ENCODE measurements at regions not wholly inside any gene's neighbourhood (a gene's known extent, or its start where the extent isn't known, plus 50 kb on each side); places are given as distances from the start of the nearest gene placed in this dataset.

DNA sequence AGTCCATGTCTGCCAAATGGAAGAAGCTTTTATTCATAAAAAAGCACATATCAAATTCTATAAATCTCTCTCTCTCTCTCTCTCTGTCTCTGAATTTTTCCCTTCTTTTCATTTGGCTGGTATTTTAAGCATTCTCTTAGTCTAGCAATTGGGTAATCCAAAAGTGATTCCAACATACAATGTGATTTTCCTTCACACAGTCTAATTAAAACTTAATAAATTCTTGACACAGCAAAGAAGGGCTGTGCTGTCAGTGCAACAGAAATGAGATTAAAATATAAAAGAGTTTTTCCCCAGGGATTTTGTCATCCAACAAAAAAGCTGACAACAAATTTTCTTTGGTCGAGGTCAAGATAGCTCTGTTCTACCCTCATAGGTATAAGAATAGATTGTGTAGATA, 216.9 kb downstream of the CENPC start:
- H4K20me1 ChIP-seq (ENCODE audit: insufficient read depth, low read length) = no peaks in the 10 kb centered on the region
- no peak for DNase-seq (ENCODE audit: low spot score)
- H3K27ac ChIP-seq (ENCODE audit: extremely low read length, insufficient read depth, low read length) = no peak overlapping the region
- in situ Hi-C loops (cut with HindIII; ENCODE audit: extremely low pct_ligation_motif_present, low pct_unique_long_range_greater_than_20kb) = loop anchor here (10.0 kb wide), 1 partner anchor 224 kb away; no protein-coding TSS in a partner anchor
- ChIA-PET CTCF (ENCODE audit: low intra/inter-chr PET ratio, low total read pairs) (interaction anchor here (1.7 to 3.1 kb wide), 2 partner anchors 206 to 241 kb away, joined by 3 to 22 read pairs; no protein-coding TSS in a partner anchor), POLR2A (no interaction called here)
- H3K79me2 ChIP-seq (ENCODE audit: insufficient read depth, low read length) = no peaks in the 10 kb centered on the region
- 0% methylated on average over 1 of the region's 1 CpG for WGBS (ENCODE audit: low lambda C conversion rate)
- no peaks in the 10 kb centered on the region for H3K27me3 ChIP-seq (ENCODE audit: control insufficient read depth in 1 of 2, insufficient read depth in 2 of 2, low read length in 2 of 2)
- H3K9me3 ChIP-seq (ENCODE audit: low read length) = no peaks in the 10 kb centered on the region
- no peaks in the 10 kb centered on the region for H3K36me3 ChIP-seq (replicated peaks in 1 of 2; ENCODE audit: control insufficient read depth in 1 of 2, insufficient read depth in 2 of 2, low read length in 2 of 2)
- no peak overlapping the region for H2AFZ ChIP-seq (ENCODE audit: low read length)
- BruUV-seq (replicated peaks) = no TSS peak
- FAIRE-seq = no peak
- no peak for ATAC-seq
- TF ChIP-seq GTF2F1 (IDR thresholded peaks at IDR 0.05; ENCODE audit: low read length) (no peak), CREM (IDR thresholded peaks at IDR 0.05) (no peak), CREM (CRISPR knock-in tag; IDR thresholded peaks at IDR 0.05) (no peak), HCFC1 (IDR thresholded peaks at IDR 0.05; ENCODE audit: low read depth, low read length) (no peak), PTBP1 (IDR thresholded peaks at IDR 0.05; ENCODE audit: low read depth, low read length, poor library complexity, severe bottlenecking) (no peak), ZFP41 (CRISPR knock-in tag; IDR thresholded peaks at IDR 0.05; ENCODE audit: borderline replicate concordance) (no peak), ZNF329 (CRISPR knock-in tag; IDR thresholded peaks at IDR 0.05; ENCODE audit: low read depth) (no peak), SRSF1 (optimal IDR thresholded peaks at IDR 0.05; ENCODE audit: low read depth, low read length) (no peak), POLR2AphosphoS5 (IDR thresholded peaks at IDR 0.05; ENCODE audit: low read depth, low read length) (no peak), GATA4 (IDR thresholded peaks at IDR 0.05; ENCODE audit: borderline replicate concordance, low read depth) (no peak), ZNF549 (CRISPR knock-in tag; IDR thresholded peaks at IDR 0.05) (no peak)
- TF ChIP-seq, protein P1, sequence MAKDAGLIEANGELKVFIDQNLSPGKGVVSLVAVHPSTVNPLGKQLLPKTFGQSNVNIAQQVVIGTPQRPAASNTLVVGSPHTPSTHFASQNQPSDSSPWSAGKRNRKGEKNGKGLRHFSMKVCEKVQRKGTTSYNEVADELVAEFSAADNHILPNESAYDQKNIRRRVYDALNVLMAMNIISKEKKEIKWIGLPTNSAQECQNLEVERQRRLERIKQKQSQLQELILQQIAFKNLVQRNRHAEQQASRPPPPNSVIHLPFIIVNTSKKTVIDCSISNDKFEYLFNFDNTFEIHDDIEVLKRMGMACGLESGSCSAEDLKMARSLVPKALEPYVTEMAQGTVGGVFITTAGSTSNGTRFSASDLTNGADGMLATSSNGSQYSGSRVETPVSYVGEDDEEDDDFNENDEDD (CRISPR knock-in tag; IDR thresholded peaks at IDR 0.05; ENCODE audit: borderline replicate concordance) = no peak
- TF ChIP-seq, protein P2, sequence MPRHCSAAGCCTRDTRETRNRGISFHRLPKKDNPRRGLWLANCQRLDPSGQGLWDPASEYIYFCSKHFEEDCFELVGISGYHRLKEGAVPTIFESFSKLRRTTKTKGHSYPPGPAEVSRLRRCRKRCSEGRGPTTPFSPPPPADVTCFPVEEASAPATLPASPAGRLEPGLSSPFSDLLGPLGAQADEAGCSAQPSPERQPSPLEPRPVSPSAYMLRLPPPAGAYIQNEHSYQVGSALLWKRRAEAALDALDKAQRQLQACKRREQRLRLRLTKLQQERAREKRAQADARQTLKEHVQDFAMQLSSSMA (CRISPR knock-in tag; IDR thresholded peaks at IDR 0.05) = no peak
- TF ChIP-seq, protein P3, sequence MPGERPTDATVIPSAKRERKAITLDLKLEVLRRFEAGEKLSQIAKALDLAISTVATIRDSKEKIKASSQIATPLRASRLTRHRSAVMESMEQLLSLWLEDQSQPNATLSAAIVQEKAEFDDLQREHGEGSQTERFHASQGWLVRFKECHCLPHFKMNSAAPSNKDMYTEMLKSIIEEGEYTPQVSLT (CRISPR knock-in tag; IDR thresholded peaks at IDR 0.05; ENCODE audit: borderline replicate concordance, low read depth) = no peak
- TF ChIP-seq, protein P4, sequence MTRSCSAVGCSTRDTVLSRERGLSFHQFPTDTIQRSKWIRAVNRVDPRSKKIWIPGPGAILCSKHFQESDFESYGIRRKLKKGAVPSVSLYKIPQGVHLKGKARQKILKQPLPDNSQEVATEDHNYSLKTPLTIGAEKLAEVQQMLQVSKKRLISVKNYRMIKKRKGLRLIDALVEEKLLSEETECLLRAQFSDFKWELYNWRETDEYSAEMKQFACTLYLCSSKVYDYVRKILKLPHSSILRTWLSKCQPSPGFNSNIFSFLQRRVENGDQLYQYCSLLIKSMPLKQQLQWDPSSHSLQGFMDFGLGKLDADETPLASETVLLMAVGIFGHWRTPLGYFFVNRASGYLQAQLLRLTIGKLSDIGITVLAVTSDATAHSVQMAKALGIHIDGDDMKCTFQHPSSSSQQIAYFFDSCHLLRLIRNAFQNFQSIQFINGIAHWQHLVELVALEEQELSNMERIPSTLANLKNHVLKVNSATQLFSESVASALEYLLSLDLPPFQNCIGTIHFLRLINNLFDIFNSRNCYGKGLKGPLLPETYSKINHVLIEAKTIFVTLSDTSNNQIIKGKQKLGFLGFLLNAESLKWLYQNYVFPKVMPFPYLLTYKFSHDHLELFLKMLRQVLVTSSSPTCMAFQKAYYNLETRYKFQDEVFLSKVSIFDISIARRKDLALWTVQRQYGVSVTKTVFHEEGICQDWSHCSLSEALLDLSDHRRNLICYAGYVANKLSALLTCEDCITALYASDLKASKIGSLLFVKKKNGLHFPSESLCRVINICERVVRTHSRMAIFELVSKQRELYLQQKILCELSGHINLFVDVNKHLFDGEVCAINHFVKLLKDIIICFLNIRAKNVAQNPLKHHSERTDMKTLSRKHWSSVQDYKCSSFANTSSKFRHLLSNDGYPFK (CRISPR knock-in tag; IDR thresholded peaks at IDR 0.05; ENCODE audit: borderline replicate concordance) = no peak
- TF ChIP-seq, protein P5, sequence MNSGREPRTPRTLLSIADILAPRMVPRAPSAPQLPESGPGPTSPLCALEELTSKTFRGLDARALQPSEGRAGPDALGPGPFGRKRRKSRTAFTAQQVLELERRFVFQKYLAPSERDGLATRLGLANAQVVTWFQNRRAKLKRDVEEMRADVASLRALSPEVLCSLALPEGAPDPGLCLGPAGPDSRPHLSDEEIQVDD (CRISPR knock-in tag; IDR thresholded peaks at IDR 0.05; ENCODE audit: borderline replicate concordance) = no peak
- H3K9ac ChIP-seq (ENCODE audit: insufficient read depth, low read depth, low read length) = no peak overlapping the region
- no peaks in the 10 kb centered on the region for H3K4me1 ChIP-seq (ENCODE audit: insufficient read depth, low read length)
- intact Hi-C loops (cut with micrococcal nuclease; ENCODE audit: unreplicated experiment) = no loop called here
- H3K4me3 ChIP-seq (replicated peaks in 1 of 3; ENCODE audit: insufficient read depth in 1 of 3, low read depth in 2 of 3, low read length in 3 of 3) = no peak overlapping the region
- H3K4me2 ChIP-seq (ENCODE audit: low read depth, low read length) = no peak overlapping the region

Data from HepG2 (cell line).